ENCODE measurements at regions not wholly inside any gene's neighbourhood (a gene's known extent, or its start where the extent isn't known, plus 50 kb on each side); places are given as distances from the start of the nearest gene placed in this dataset.

GRCh38 chr1:168876830-168877229, 147.8 kb upstream of the DPT start:
- H3K36me3 Mint-ChIP-seq (ENCODE audit: low read depth): no peaks in the 10 kb centered on the region
- no peak overlapping the region for H3K4me3 Mint-ChIP-seq (ENCODE audit: unreplicated experiment)
- H3K27ac Mint-ChIP-seq (ENCODE audit: unreplicated experiment): no peak overlapping the region
- H3K9me3 Mint-ChIP-seq (ENCODE audit: low read depth): no peaks in the 10 kb centered on the region
- TF ChIP-seq CTCF (IDR thresholded peaks at IDR 0.05): no peak
- no peaks in the 10 kb centered on the region for H3K27me3 Mint-ChIP-seq (ENCODE audit: low read depth)
- no peak for DNase-seq (ENCODE audit: low spot score)
- peaks cover 9% of the 10 kb centered on the region for H3K4me1 Mint-ChIP-seq (ENCODE audit: low read depth)

- H3K27ac Mint-ChIP-seq (ENCODE audit: unreplicated experiment): no peak overlapping the region
- H3K9me3 Mint-ChIP-seq (ENCODE audit: low read depth): no peaks in the 10 kb centered on the region
- DNase-seq (ENCODE audit: low spot score): no peak
- peaks cover 2% of the 10 kb centered on the region for H3K36me3 Mint-ChIP-seq (ENCODE audit: low read depth)
- peaks cover 9% of the 10 kb centered on the region for H3K4me1 Mint-ChIP-seq (ENCODE audit: low read depth)
- no peaks in the 10 kb centered on the region for H3K27me3 Mint-ChIP-seq (ENCODE audit: low read depth)
- H3K4me3 Mint-ChIP-seq (ENCODE audit: unreplicated experiment): no peak overlapping the region
- no peak for TF ChIP-seq CTCF (IDR thresholded peaks at IDR 0.05)
Observed at GRCh38 chr1:168879896-168880734, 151.1 kb upstream of the DPT start.

- no peak for TF ChIP-seq CTCF (IDR thresholded peaks at IDR 0.05)
- Mint-ChIP-seq H3K9me3 (ENCODE audit: low read depth) (peaks cover 2% of the 10 kb centered on the region), H3K4me3 (ENCODE audit: unreplicated experiment) (no peak overlapping the region), H3K27ac (ENCODE audit: unreplicated experiment) (no peak overlapping the region), H3K27me3 (ENCODE audit: low read depth) (no peaks in the 10 kb centered on the region), H3K36me3 (ENCODE audit: low read depth) (peaks cover 4% of the 10 kb centered on the region), H3K4me1 (ENCODE audit: low read depth) (peaks cover 7% of the 10 kb centered on the region)
- DNase-seq (ENCODE audit: low spot score): no peak
Observed at GRCh38 chr1:168881656-168882260, 152.8 kb upstream of the DPT start.

GRCh38 chr1:168887381-168887780, 158.4 kb upstream of the DPT start:
- no peaks in the 10 kb centered on the region for H3K4me1 Mint-ChIP-seq (ENCODE audit: low read depth)

More at GRCh38 chr1:168887381-168887780, 158.4 kb upstream of the DPT start:
- no peak for TF ChIP-seq CTCF (IDR thresholded peaks at IDR 0.05)
- Mint-ChIP-seq H3K9me3 (ENCODE audit: low read depth) (peaks cover 17% of the 10 kb centered on the region), H3K27me3 (ENCODE audit: low read depth) (no peaks in the 10 kb centered on the region), H3K36me3 (ENCODE audit: low read depth) (peaks cover 4% of the 10 kb centered on the region), H3K27ac (ENCODE audit: unreplicated experiment) (no peak overlapping the region), H3K4me3 (ENCODE audit: unreplicated experiment) (no peak overlapping the region)
- no peak for DNase-seq (ENCODE audit: low spot score)
